ENCODE measurements at regions not wholly inside any gene's neighbourhood (a gene's known extent, or its start where the extent isn't known, plus 50 kb on each side); places are given as distances from the start of the nearest gene placed in this dataset.

GRCh38 chr22:47631571-47632102 lies 869.2 kb downstream of the TBC1D22A start:
- no peak for DNase-seq

GRCh38 chr22:47630741-47631534 lies 868.5 kb downstream of the TBC1D22A start:
- no peak for DNase-seq

- no peak for DNase-seq
Measured at GRCh38 chr22:47629791-47630655, 867.6 kb downstream of the TBC1D22A start.

- DNase-seq, result no peak
Measured at GRCh38 chr22:47629273-47629711, 866.8 kb downstream of the TBC1D22A start.

- no peak for DNase-seq
Measured at GRCh38 chr22:47628477-47629272, 866.2 kb downstream of the TBC1D22A start.

GRCh38 chr22:47627556-47628253 lies 865.3 kb downstream of the TBC1D22A start:
- no peak for DNase-seq

GRCh38 chr22:47626428-47627390 lies 864.3 kb downstream of the TBC1D22A start:
- DNase-seq, result no peak

GRCh38 chr22:47625531-47626427 lies 863.3 kb downstream of the TBC1D22A start:
- DNase-seq, result no peak

GRCh38 chr22:47625013-47625385 lies 862.5 kb downstream of the TBC1D22A start:
- no peak for DNase-seq

GRCh38 chr22:47624252-47625012 lies 862.0 kb downstream of the TBC1D22A start:
- no peak for DNase-seq

GRCh38 chr22:47623763-47624148 lies 861.3 kb downstream of the TBC1D22A start:
- DNase-seq, result no peak

- DNase-seq, result no peak
Measured at GRCh38 chr22:47623066-47623762, 860.8 kb downstream of the TBC1D22A start.

GRCh38 chr22:47622541-47622940 lies 860.1 kb downstream of the TBC1D22A start:
- DNase-seq, result no peak

GRCh38 chr22:47621253-47621652 lies 858.8 kb downstream of the TBC1D22A start:
- no peak for DNase-seq

GRCh38 chr22:47620391-47620790 lies 857.9 kb downstream of the TBC1D22A start:
- no peak for DNase-seq

- no peak for DNase-seq
Measured at GRCh38 chr22:47619631-47620030, 857.2 kb downstream of the TBC1D22A start.

- no peak for DNase-seq
Measured at GRCh38 chr22:47618180-47619010, 855.9 kb downstream of the TBC1D22A start.

GRCh38 chr22:47617186-47617585 lies 854.7 kb downstream of the TBC1D22A start:
- DNase-seq, result no peak

All from activated CD4-positive, alpha-beta T cell treated with anti-CD3 and anti-CD28 coated beads, Interleukin-2, amount 50 U/mL, for 16 hours (primary cell).